ENCODE measurements at regions not wholly inside any gene's neighbourhood (a gene's known extent, or its start where the extent isn't known, plus 50 kb on each side); places are given as distances from the start of the nearest gene placed in this dataset.

- Histone ChIP-seq H3K27me3 (ENCODE audit: insufficient read depth, low read length) (no peaks in the 10 kb centered on the region), H3K4me2 (ENCODE audit: insufficient read depth, low read length) (no peak overlapping the region), H4K20me1 (ENCODE audit: insufficient read depth, low read length) (no peaks in the 10 kb centered on the region), H3K4me3 (ENCODE audit: insufficient read depth, low read length) (no peak overlapping the region), H3K79me2 (ENCODE audit: insufficient read depth, low read length) (no peaks in the 10 kb centered on the region), H3K4me1 (ENCODE audit: insufficient read depth, low read length) (peaks cover 2% of the 10 kb centered on the region), H3K27ac (ENCODE audit: low read depth, low read length) (no peak overlapping the region), H3K9me3 (ENCODE audit: low read depth, low read length) (no peaks in the 10 kb centered on the region), H2AFZ (ENCODE audit: low read length) (no peak overlapping the region), H3K36me3 (ENCODE audit: insufficient read depth, low read length) (no peaks in the 10 kb centered on the region)
- no peak for TF ChIP-seq CTCF (IDR thresholded peaks at IDR 0.05; ENCODE audit: extremely low read depth, low read depth, low read length)
- DNase-seq (ENCODE audit: insufficient read length, low spot score, missing footprints), result no peak
These were observed 534.4 kb upstream of the CXADR start for GRCh38 chr21:16978309-16978895.

GRCh38 chr21:16979574-16979973, 533.3 kb upstream of the CXADR start:
- Histone ChIP-seq H3K4me2 (ENCODE audit: insufficient read depth, low read length) (no peak overlapping the region), H3K4me3 (ENCODE audit: insufficient read depth, low read length) (no peak overlapping the region), H4K20me1 (ENCODE audit: insufficient read depth, low read length) (no peaks in the 10 kb centered on the region), H3K27ac (ENCODE audit: low read depth, low read length) (no peak overlapping the region), H3K36me3 (ENCODE audit: insufficient read depth, low read length) (no peaks in the 10 kb centered on the region), H2AFZ (ENCODE audit: low read length) (no peak overlapping the region), H3K79me2 (ENCODE audit: insufficient read depth, low read length) (no peaks in the 10 kb centered on the region), H3K4me1 (ENCODE audit: insufficient read depth, low read length) (peaks cover 2% of the 10 kb centered on the region), H3K27me3 (ENCODE audit: insufficient read depth, low read length) (no peaks in the 10 kb centered on the region), H3K9me3 (ENCODE audit: low read depth, low read length) (no peaks in the 10 kb centered on the region)
- DNase-seq (ENCODE audit: insufficient read length, low spot score, missing footprints), result no peak
- no peak for TF ChIP-seq CTCF (IDR thresholded peaks at IDR 0.05; ENCODE audit: extremely low read depth, low read depth, low read length)

GRCh38 chr21:16983420-16983819, 529.4 kb upstream of the CXADR start:
- Histone ChIP-seq H3K27ac (ENCODE audit: low read depth, low read length) (no peak overlapping the region), H3K4me2 (ENCODE audit: insufficient read depth, low read length) (no peak overlapping the region), H3K9me3 (ENCODE audit: low read depth, low read length) (no peaks in the 10 kb centered on the region), H3K79me2 (ENCODE audit: insufficient read depth, low read length) (no peaks in the 10 kb centered on the region), H3K36me3 (ENCODE audit: insufficient read depth, low read length) (no peaks in the 10 kb centered on the region), H3K4me3 (ENCODE audit: insufficient read depth, low read length) (no peak overlapping the region), H4K20me1 (ENCODE audit: insufficient read depth, low read length) (no peaks in the 10 kb centered on the region), H3K4me1 (ENCODE audit: insufficient read depth, low read length) (no peaks in the 10 kb centered on the region), H3K27me3 (ENCODE audit: insufficient read depth, low read length) (no peaks in the 10 kb centered on the region), H2AFZ (ENCODE audit: low read length) (no peak overlapping the region)
- no peak for TF ChIP-seq CTCF (IDR thresholded peaks at IDR 0.05; ENCODE audit: extremely low read depth, low read depth, low read length)
- DNase-seq (ENCODE audit: insufficient read length, low spot score, missing footprints), result no peak

- H3K4me3 ChIP-seq (ENCODE audit: insufficient read depth, low read length), result no peak overlapping the region
- DNase-seq (ENCODE audit: insufficient read length, low spot score, missing footprints), result no peak
- H3K27ac ChIP-seq (ENCODE audit: low read depth, low read length), result no peak overlapping the region
- no peaks in the 10 kb centered on the region for H3K27me3 ChIP-seq (ENCODE audit: insufficient read depth, low read length)
- no peaks in the 10 kb centered on the region for H4K20me1 ChIP-seq (ENCODE audit: insufficient read depth, low read length)
- H3K9me3 ChIP-seq (ENCODE audit: low read depth, low read length), result no peaks in the 10 kb centered on the region
- no peaks in the 10 kb centered on the region for H3K36me3 ChIP-seq (ENCODE audit: insufficient read depth, low read length)
- H3K4me2 ChIP-seq (ENCODE audit: insufficient read depth, low read length), result no peak overlapping the region
- no peak for TF ChIP-seq CTCF (IDR thresholded peaks at IDR 0.05; ENCODE audit: extremely low read depth, low read depth, low read length)
- H3K4me1 ChIP-seq (ENCODE audit: insufficient read depth, low read length), result no peaks in the 10 kb centered on the region
- no peak overlapping the region for H2AFZ ChIP-seq (ENCODE audit: low read length)
- H3K79me2 ChIP-seq (ENCODE audit: insufficient read depth, low read length), result no peaks in the 10 kb centered on the region
These were observed 520.4 kb upstream of the CXADR start for GRCh38 chr21:16992448-16992847.
